Panc1 (cell line): ENCODE measurements at regions not wholly inside any gene's neighbourhood (a gene's known extent, or its start where the extent isn't known, plus 50 kb on each side); places are given as distances from the start of the nearest gene placed in this dataset.

ENCODE experiments used
- ATAC-seq: fragments of 200-7000 bp; cut with Tn5 transposase; 2 replicates; pipeline ENCODE4 v1.9.1; 2020; ENCODE audit warnings: mild to moderate bottlenecking, moderate library complexity
- BruUV-seq: library from RNA; stranded (reverse); fragments of 400-500 nt; replicated peaks from 2 replicates; lab custom pipeline; 2021; lab: Mats Ljungman, UMichigan
- CTCF ChIA-PET: fragments of 300-600 bp; sonication (Branson Sonifier 250); formaldehyde crosslinking; loops from one replicate; lab custom pipeline; 2022; ENCODE audit warnings: antibody characterized with exemption; lab: Charles Lee
- POLR2A ChIA-PET: fragments of 300-600 bp; sonication (Branson Sonifier 250); formaldehyde crosslinking; loops from one replicate; lab custom pipeline; 2022; ENCODE audit warnings: antibody characterized with exemption; lab: Charles Lee
- DNase-seq: peaks from one replicate; pipeline ENCODE4 v3.0.0-alpha.2; 2010; ENCODE audit warnings: low read depth, low spot score
- H3K27ac ChIP-seq: 2 replicates; pipeline ENCODE4 v1.5.1; 2011; ENCODE audit warnings: mild to moderate bottlenecking, low read length, inconsistent platforms
- H3K27me3 ChIP-seq: fragments of 200-500 bp; sonication (Bioruptor generic); 2 replicates; pipeline ENCODE4 v1.6.0; 2014; ENCODE audit warnings: low read length, inconsistent platforms; ENCODE audit not compliant: control insufficient read depth, insufficient read depth
- H3K36me3 ChIP-seq: fragments of 200-500 bp; sonication (Bioruptor generic); 2 replicates; pipeline ENCODE4 v1.5.1; 2014; ENCODE audit warnings: inconsistent platforms, mild to moderate bottlenecking, low read length, moderate library complexity; ENCODE audit not compliant: control insufficient read depth, insufficient read depth
- H3K4me1 ChIP-seq: 2 replicates; pipeline ENCODE4 v1.5.1; 2011; ENCODE audit warnings: inconsistent platforms, mild to moderate bottlenecking, low read length, moderate library complexity; ENCODE audit not compliant: control insufficient read depth, insufficient read depth
- H3K4me3 ChIP-seq, 2 experiments: 2 replicates each; pipeline ENCODE4 v1.5.1; 2011 to 2012; ENCODE audit warnings: low read depth in 2 of 2, low read length in 2 of 2, mild to moderate bottlenecking in 2 of 2, inconsistent platforms in 1 of 2, moderate library complexity in 1 of 2
- H3K9me3 ChIP-seq: fragments of 200-500 bp; sonication (Bioruptor generic); 2 replicates; pipeline ENCODE4 v1.5.1; 2014; ENCODE audit warnings: low read depth, mild to moderate bottlenecking, inconsistent platforms, low read length, moderate library complexity; ENCODE audit not compliant: control insufficient read depth, insufficient read depth
- POLR2AphosphoS5 ChIP-seq: IDR thresholded peaks from 2 replicates; pipeline ENCODE4 v1.6.1; 2012; ENCODE audit warnings: mild to moderate bottlenecking, low read depth, low read length, moderate library complexity
- SIN3A ChIP-seq: IDR thresholded peaks from 2 replicates; pipeline ENCODE4 v1.6.1; 2012; ENCODE audit warnings: low read depth, mild to moderate bottlenecking, low read length, moderate library complexity, borderline replicate concordance; ENCODE audit not compliant: insufficient read depth
- TCF7L2 ChIP-seq: IDR thresholded peaks from 2 replicates; pipeline ENCODE4 v1.6.1; 2011; ENCODE audit warnings: mild to moderate bottlenecking, low read depth, low read length, inconsistent platforms
- in situ Hi-C: cut with HindIII; loops from 2 replicates; pipeline ENCODE4 v1.10.0; 2016; ENCODE audit warnings: low sequenced_read_pairs, low pct_unique_long_range_greater_than_20kb
- intact Hi-C: fragments of 100-400 bp; cut with micrococcal nuclease; formaldehyde crosslinking; loops from one replicate; pipeline ENCODE4 v1.10.0; 2022; ENCODE audit not compliant: unreplicated experiment
- TF ChIP-seq, protein P1 (sequence below), 2 experiments: IDR thresholded peaks; 2 replicates each; pipeline ENCODE4 v1.6.1; 2011 to 2012; ENCODE audit warnings: low read depth in 2 of 2, control low read depth in 1 of 2, low read length in 1 of 2, mild to moderate bottlenecking in 1 of 2, moderate library complexity in 1 of 2; ENCODE audit not compliant: insufficient read depth in 1 of 2
- TF ChIP-seq, protein P2 (sequence below): fragments of 450-650 bp; IDR thresholded peaks from 2 replicates; pipeline ENCODE4 v1.5.1; 2017; ENCODE audit warnings: mild to moderate bottlenecking

DNA sequence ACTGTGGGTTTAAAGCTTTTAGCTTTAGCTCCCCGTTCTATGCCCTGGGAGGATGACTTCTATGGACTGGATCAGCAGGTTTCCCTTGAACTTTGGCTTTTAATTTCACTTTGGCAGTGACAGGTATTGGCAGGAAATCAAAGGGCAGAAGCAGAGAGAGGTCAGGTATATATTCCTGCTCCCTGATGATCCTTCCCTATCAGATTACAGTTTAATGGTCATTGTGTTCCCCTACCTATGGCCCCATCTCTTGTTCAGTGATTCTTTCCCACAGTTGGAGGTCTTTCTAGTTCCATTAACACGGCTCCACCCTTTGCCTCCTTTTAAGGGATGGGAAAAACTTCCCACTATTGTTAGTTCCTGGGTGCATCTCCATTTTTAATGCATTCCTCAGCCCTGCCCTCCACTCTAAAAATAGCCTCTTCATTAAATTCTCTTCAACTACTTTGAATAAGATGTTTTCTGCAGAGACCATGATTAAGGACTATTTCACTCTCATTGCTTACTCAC lies 107.8 kb upstream of the TMEM47 start:
- ChIA-PET CTCF (no interaction called here), POLR2A (no interaction called here)
- H3K4me1 ChIP-seq = no peaks in the 10 kb centered on the region
- H3K4me3 ChIP-seq = no peak overlapping the region
- DNase-seq = no peak
- in situ Hi-C loops (no loop called here), intact Hi-C loops (no loop called here)
- TF ChIP-seq, protein P1, sequence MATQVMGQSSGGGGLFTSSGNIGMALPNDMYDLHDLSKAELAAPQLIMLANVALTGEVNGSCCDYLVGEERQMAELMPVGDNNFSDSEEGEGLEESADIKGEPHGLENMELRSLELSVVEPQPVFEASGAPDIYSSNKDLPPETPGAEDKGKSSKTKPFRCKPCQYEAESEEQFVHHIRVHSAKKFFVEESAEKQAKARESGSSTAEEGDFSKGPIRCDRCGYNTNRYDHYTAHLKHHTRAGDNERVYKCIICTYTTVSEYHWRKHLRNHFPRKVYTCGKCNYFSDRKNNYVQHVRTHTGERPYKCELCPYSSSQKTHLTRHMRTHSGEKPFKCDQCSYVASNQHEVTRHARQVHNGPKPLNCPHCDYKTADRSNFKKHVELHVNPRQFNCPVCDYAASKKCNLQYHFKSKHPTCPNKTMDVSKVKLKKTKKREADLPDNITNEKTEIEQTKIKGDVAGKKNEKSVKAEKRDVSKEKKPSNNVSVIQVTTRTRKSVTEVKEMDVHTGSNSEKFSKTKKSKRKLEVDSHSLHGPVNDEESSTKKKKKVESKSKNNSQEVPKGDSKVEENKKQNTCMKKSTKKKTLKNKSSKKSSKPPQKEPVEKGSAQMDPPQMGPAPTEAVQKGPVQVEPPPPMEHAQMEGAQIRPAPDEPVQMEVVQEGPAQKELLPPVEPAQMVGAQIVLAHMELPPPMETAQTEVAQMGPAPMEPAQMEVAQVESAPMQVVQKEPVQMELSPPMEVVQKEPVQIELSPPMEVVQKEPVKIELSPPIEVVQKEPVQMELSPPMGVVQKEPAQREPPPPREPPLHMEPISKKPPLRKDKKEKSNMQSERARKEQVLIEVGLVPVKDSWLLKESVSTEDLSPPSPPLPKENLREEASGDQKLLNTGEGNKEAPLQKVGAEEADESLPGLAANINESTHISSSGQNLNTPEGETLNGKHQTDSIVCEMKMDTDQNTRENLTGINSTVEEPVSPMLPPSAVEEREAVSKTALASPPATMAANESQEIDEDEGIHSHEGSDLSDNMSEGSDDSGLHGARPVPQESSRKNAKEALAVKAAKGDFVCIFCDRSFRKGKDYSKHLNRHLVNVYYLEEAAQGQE (IDR thresholded peaks at IDR 0.05; ENCODE audit: insufficient read depth in 1 of 2, low read depth in 2 of 2, low read length in 1 of 2) = no peak
- TF ChIP-seq TCF7L2 = no peak
- BruUV-seq = no TSS peak
- H3K27me3 ChIP-seq = no peaks in the 10 kb centered on the region
- H3K27ac ChIP-seq = no peak overlapping the region
- H3K9me3 ChIP-seq = no peaks in the 10 kb centered on the region
- no peaks in the 10 kb centered on the region for H3K36me3 ChIP-seq
- no peak for ATAC-seq

DNA sequence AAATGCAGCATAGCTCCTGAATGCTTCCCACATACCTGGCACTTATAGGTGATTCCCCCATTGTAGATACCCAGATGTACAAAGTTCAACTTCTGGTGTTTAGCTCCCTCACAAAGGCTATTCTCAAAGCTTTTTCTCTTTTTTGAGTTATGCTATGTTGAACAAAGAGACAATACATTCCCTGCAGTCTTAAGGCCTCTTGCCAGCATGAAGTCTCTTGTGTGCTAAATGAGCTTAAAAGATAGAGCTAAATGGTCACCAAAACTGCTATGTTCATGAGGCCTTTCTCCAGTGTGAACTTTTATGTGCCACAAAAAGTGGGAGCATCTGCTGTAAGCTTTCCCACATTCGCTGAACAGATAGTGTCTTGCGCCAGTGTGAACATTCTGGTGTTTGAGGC lies 111.2 kb upstream of the TMEM47 start:
- DNase-seq (no peak), ATAC-seq (no peak)
- Histone ChIP-seq H3K27me3 (no peaks in the 10 kb centered on the region), H3K4me1 (no peaks in the 10 kb centered on the region), H3K4me3 (no peak overlapping the region), H3K36me3 (no peaks in the 10 kb centered on the region), H3K27ac (no peak overlapping the region), H3K9me3 (no peaks in the 10 kb centered on the region)
- TF ChIP-seq, protein P2, sequence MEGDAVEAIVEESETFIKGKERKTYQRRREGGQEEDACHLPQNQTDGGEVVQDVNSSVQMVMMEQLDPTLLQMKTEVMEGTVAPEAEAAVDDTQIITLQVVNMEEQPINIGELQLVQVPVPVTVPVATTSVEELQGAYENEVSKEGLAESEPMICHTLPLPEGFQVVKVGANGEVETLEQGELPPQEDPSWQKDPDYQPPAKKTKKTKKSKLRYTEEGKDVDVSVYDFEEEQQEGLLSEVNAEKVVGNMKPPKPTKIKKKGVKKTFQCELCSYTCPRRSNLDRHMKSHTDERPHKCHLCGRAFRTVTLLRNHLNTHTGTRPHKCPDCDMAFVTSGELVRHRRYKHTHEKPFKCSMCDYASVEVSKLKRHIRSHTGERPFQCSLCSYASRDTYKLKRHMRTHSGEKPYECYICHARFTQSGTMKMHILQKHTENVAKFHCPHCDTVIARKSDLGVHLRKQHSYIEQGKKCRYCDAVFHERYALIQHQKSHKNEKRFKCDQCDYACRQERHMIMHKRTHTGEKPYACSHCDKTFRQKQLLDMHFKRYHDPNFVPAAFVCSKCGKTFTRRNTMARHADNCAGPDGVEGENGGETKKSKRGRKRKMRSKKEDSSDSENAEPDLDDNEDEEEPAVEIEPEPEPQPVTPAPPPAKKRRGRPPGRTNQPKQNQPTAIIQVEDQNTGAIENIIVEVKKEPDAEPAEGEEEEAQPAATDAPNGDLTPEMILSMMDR = no peak
- TF ChIP-seq, protein P1 (IDR thresholded peaks at IDR 0.05; ENCODE audit: insufficient read depth in 1 of 2, low read depth in 2 of 2, low read length in 1 of 2) = no peak
- no peak for TF ChIP-seq POLR2AphosphoS5
- TF ChIP-seq TCF7L2 = no peak
- TF ChIP-seq SIN3A = no peak
- in situ Hi-C loops (no loop called here), intact Hi-C loops (no loop called here)
- ChIA-PET POLR2A (no interaction called here), CTCF (no interaction called here)
- no TSS peak for BruUV-seq
